ENCODE measurements at regions not wholly inside any gene's neighbourhood (a gene's known extent, or its start where the extent isn't known, plus 50 kb on each side); places are given as distances from the start of the nearest gene placed in this dataset.

- no peak for TF ChIP-seq CTCF (IDR thresholded peaks at IDR 0.05)
- no peak for TF ChIP-seq POLR2A (IDR thresholded peaks at IDR 0.05)
These were observed 1088.7 kb upstream of the DEFB115 start for GRCh38 chr20:30168800-30169138.

Data from breast epithelium (tissue), 3 donors.